Fibroblast of skin of left quadriceps (primary cell): ENCODE measurements at regions not wholly inside any gene's neighbourhood (a gene's known extent, or its start where the extent isn't known, plus 50 kb on each side); places are given as distances from the start of the nearest gene placed in this dataset.
"Not testable (repeated sequence)": the region's sequence is repeated elsewhere in the genome, so short reads cannot be mapped to it uniquely, and the experiment has no call there.

Source experiments
- DNase-seq, 2 experiments: peaks; one replicate each; pipeline ENCODE4 v3.0.0-alpha.2; 2013; ENCODE audit warnings: low read depth in 2 of 2

DNA sequence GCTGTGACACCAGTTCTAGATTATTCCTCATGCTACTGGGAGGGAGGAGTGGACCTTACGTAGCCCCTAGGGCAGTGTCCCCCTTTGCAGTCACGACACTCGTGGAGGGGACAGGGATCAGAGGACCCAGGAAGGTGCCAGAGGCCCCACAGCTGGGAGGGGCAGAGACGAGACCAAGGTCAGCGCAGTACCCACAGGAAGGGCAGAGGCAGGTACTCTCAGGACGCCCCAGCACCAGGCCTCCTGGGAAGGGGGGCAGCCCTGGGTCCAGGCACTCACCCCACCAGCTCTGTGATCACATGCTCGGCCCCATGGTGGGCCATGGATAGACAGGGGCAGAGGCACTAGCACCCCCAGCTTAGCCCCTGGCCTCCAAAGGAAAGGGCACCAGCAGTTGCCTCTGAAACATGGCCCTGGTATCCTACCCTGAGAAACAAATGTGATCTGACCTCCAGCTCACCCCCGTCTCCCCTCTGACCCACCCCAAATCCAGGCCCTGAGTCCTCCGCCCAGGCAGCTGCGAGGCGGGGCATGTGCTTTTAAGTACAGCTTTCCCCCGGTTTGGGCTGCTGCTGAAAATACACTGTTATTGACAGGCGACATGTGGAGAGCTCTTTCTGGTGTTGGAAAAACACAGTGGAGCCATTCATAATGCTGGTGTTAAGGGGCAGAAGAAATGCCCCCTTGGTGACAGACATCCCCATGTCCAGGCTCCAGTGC, 361.9 kb downstream of the C16orf95 start:
- no peak for DNase-seq

- DNase-seq = no peak
Measured at GRCh38 chr16:86956437-86956836, 360.8 kb downstream of the C16orf95 start.

- not testable (repeated sequence) for DNase-seq
Measured at GRCh38 chr16:86957662-86958198, 359.5 kb downstream of the C16orf95 start.

DNA sequence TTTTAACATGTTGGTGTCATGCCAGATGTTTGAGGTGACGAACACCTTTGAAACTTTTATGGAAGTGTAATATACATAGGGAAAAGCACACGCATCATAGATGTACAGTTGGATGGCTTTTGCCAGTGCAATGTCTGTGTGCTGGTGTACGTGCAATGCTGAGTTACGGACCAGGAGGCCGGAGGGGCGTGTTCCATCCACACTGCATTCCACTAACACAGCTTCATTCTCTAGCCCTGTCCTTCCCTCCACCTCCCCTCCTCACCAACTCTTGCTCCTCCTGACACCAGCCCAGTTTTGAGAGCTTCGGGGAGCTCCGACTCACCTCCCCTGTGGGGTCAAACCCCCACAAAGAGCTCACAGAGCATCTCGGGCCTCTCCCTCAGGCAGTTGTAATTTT, 358.8 kb downstream of the C16orf95 start:
- no peak for DNase-seq

- DNase-seq = peak; percentile 21 to 24
Measured at GRCh38 chr16:86959091-86959651, 358.0 kb downstream of the C16orf95 start.

GRCh38 chr16:86959729-86960128, 357.5 kb downstream of the C16orf95 start:
- DNase-seq = no peak

GRCh38 chr16:86960266-86960665, 356.9 kb downstream of the C16orf95 start:
- no peak for DNase-seq

DNA sequence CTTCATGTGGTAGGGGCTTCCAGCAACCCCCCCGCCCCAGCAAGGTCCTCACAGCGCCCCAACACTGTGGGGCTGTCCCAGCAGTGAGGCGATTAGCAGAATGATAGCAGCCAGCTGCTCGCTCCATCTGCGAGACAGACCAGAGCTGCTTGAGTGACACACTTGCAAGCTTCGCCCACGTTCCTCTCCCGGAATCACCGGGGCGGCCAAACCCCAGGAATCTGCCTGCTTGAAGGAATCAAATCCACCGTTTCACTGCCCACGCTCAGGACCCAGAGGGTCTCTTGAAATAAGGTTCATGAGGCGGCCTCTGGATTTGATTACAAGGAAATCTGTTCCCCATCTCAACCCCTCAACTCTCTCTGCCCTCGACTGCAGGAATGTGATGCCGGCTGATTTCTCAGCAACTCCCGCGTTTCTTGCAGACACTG, 356.0 kb downstream of the C16orf95 start:
- DNase-seq = peak; percentile 42 to 43

DNA sequence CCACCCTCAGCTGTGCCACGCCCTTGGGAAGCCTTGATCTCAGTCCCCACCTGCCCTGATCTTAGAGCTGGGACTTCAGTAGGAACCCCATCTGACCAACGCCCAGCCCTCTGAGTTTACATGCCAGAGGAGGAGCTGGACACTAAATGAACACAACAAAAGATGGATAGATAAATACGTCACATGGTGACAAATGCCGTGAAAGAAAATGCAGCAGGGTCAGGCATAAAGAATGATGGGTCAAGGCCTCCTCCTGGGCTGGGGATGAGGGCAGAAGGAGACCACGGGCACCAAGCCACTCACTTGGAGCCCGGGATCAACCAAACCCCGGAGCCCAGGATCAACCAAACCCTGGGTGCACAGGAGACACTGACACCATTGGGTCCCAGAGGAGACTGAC, 354.9 kb downstream of the C16orf95 start:
- no peak for DNase-seq

DNA sequence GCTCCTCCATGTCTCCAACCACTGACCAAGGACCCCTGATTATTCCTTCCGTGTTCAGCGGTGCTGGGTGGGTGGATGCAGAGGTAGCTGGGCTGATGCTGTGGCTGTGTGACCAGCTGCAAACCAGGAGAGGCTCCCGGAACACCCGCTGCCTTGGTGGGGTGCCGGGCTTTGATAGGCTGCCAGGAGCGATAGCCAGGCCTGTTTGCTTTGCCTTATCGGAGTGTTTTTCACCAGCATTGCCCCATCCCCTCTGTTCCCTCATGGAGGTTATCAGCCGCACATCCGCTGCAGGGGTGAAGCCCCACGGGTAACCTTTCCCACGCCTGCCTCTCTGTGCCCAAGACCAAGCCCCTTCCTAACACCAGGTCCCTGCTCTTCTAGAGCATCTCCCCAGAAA, 354.3 kb downstream of the C16orf95 start:
- DNase-seq = no peak

DNA sequence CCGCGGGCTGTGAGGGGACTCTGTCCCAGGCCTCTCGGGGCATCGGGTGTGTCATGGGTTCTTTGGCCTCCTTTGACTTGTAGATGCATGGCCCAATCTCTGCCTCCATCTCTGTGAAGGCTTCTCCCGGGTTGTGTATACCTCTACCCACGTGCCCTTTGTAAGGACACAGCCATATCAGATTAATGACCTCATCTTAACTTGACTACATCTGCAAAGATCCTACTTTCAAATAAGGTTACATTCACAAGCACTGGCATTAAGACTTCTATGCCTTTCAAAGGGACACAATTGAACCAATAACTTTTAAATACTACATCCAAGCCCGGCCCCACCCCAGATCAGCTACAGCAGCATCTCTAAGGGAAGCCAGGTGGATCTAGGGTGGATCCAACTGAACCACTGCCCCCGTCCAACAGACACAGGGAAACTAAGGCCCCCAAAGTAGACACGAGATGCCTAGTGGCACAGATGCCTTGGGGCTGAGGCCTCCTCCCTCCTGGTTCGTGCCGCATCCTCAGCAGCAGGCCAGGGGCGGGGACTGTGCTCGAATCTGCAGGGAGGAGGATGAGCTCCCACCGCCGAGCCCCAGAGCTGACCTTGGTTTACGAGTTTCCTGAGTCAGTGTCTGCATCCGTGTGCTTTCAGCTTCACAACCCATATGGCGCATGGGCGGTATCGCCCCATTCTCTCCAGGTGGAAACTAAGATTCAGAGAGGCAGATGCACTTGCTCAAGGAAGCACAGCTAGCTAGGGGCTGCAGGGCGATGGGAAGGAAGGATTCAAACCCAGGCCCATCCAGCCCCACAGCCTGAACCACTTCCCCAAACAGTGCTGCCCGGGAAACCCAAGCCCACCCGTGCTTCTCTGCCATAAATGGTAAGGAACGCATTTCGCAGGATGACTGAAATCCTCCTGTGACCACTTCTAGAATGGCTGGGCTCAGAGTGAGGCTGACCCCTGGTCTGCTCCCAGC, 353.3 kb downstream of the C16orf95 start:
- DNase-seq = no peak

DNA sequence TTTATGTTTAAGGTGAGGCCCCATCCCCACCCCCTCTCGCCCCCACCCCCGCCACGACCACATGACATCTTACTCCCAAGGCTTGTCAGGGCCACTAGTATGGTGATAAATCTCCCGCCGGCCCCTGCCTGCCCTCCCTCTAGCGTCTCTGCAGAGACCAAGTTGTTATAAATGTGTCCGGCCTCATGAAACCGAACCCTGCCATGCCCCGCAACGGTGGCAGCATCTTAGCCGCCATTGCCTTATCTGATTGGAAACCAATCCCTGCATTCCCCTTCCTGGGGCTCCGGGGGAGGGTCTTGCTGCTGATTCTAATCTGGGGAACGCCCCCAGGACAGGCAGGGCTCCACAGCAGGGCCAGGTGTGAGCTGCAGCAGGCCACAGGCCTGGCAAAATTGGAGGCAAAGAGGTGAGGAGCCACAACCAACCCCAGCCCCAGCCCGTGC, 352.4 kb downstream of the C16orf95 start:
- DNase-seq = no peak

- DNase-seq = no peak
Measured at GRCh38 chr16:86965331-86965730, 351.9 kb downstream of the C16orf95 start.

GRCh38 chr16:86965840-86966550, 351.2 kb downstream of the C16orf95 start:
- DNase-seq = no peak

DNA sequence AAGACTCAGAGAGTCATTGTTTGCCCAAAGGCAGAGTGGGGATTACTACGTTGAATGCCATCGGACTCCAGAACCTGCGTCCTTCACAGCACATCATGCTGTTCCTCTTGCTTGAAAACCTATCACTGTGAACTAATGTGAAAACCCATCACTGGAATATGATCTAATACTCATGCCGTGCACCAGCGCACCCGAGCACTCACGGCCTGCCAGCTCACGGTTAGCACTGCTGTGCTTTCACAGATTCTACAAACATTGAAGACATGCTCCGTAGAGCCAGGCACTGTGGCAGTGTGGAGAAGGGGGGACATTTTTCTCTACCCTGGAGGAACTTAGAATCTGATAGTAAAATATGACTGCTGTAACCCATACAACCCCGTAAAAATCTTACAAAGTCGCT, 350.4 kb downstream of the C16orf95 start:
- no peak for DNase-seq

DNA sequence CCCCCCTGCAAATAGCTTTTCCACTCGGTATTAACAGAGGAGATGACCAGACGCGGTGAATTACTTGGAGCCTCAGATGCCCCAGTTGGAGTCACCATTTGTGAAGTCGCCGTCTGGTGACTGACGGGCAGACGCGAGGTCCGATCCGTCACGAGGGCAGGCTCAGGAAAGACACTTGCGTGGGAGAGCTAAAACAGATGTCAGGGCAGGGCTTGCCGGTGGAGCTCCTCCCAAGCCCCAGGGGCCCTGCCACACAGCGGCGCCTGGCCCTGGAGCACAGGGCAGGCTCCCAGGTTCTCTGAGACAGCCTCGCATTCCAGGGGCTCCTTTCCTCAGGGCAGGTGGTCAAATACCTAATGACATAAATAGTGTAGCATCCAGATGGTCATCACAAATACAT, 348.3 kb downstream of the C16orf95 start:
- no peak for DNase-seq

- no peak for DNase-seq
Measured at GRCh38 chr16:86969716-86970115, 347.5 kb downstream of the C16orf95 start.

- no peak for DNase-seq
Measured at GRCh38 chr16:86970279-86970678, 346.9 kb downstream of the C16orf95 start.

DNA sequence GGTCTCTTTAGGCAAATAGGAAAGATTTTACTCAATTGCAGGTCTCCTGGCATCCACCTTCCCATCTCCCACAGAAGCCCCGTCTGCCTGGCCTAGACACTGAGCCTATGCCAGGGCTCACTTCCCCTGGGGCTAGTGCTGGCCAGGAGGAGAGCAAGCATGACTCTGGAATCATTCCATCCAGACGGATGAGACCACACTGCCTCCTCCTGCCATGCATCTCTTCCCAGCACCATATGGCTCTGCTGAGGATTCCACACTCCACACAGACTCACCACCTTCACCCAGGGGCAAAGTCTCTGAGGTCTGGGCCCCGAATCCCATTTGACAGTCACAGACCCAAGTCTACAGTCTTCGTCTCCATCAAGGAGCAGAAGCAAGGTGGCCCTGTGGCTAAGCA, 346.5 kb downstream of the C16orf95 start:
- DNase-seq = no peak

GRCh38 chr16:86971251-86971650, 345.9 kb downstream of the C16orf95 start:
- DNase-seq = no peak

DNA sequence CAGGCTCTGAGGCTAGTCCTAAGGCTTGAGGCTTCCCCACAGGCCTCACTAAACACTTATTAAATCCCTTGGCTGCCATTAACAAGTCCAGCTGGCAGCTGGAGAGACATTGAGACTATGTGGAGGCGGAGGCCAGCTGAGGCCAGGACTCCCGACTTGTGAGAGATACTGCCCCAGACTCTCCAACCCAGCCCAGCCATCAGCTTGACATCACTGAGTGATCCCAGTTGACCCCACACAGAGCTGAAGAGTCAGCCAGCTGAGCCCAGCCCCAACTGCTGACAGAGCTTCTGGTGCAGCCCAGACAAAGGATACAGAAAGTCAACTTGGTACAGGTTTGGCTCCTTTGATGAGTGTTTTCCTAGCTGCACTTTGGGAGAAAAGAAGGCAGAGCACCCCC, 343.1 kb downstream of the C16orf95 start:
- no peak for DNase-seq
